ENCODE measurements at regions not wholly inside any gene's neighbourhood (a gene's known extent, or its start where the extent isn't known, plus 50 kb on each side); places are given as distances from the start of the nearest gene placed in this dataset.

DNA sequence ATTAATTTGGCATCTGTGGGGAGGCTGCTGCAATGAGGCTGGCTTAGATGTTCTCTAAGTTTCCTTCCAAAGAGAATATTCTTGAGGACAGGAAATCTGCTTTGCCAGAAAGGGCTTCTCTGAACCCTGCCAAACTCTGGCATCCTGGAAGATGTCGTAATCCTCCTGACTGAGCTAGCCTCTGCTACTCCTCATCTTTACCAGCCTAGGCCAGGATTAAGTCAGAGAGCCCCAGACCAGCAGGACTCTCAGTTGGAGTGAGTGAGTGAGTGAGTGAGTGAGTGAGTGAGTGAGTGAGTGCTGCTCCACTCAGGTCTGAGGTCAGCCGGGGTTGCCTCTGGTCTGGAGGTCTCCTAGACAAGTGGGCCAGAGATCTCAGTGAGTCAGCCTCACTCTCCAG, 104.9 kb upstream of the SOD3 start:
- TF ChIP-seq, protein P1, sequence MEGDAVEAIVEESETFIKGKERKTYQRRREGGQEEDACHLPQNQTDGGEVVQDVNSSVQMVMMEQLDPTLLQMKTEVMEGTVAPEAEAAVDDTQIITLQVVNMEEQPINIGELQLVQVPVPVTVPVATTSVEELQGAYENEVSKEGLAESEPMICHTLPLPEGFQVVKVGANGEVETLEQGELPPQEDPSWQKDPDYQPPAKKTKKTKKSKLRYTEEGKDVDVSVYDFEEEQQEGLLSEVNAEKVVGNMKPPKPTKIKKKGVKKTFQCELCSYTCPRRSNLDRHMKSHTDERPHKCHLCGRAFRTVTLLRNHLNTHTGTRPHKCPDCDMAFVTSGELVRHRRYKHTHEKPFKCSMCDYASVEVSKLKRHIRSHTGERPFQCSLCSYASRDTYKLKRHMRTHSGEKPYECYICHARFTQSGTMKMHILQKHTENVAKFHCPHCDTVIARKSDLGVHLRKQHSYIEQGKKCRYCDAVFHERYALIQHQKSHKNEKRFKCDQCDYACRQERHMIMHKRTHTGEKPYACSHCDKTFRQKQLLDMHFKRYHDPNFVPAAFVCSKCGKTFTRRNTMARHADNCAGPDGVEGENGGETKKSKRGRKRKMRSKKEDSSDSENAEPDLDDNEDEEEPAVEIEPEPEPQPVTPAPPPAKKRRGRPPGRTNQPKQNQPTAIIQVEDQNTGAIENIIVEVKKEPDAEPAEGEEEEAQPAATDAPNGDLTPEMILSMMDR (IDR thresholded peaks at IDR 0.05), result no peak
- no peak for TF ChIP-seq POLR2A (IDR thresholded peaks at IDR 0.05)
- no peak for TF ChIP-seq EP300 (IDR thresholded peaks at IDR 0.05; ENCODE audit: low read depth)
- TF ChIP-seq POLR2AphosphoS5 (IDR thresholded peaks at IDR 0.05), result no peak

Measured in transverse colon (tissue), 4 donors.